ENCODE measurements at regions not wholly inside any gene's neighbourhood (a gene's known extent, or its start where the extent isn't known, plus 50 kb on each side); places are given as distances from the start of the nearest gene placed in this dataset.

DNA sequence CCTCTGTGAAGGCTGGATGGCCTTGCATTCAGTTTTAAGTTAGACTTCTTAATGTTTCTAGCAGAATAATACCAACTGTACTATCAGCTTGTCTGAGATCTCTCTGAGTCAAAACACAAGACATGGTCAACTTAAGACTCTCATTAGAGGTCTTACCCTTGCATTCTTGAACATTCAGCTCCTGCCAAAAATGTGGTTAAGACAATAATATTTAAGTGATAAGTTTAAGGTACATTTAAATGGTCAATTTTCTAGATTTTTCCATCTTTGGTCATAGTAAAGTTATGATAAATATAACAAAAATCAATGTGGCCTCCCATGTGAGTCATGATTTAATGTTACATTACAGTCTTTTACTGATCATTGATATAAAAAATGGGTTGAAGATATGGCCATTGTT, 75.0 kb downstream of the NR2F1 start:
- Histone ChIP-seq H3K36me3 (no peaks in the 10 kb centered on the region), H3K27ac (no peak overlapping the region), H3K4me1 (no peaks in the 10 kb centered on the region), H3K27me3 (no peaks in the 10 kb centered on the region), H3K9me3 (no peaks in the 10 kb centered on the region), H3K4me3 (no peak overlapping the region)
- ATAC-seq (ENCODE audit: low FRiP score in 2 of 2) (no peak), DNase-seq (no peak)
- TF ChIP-seq, protein P1, sequence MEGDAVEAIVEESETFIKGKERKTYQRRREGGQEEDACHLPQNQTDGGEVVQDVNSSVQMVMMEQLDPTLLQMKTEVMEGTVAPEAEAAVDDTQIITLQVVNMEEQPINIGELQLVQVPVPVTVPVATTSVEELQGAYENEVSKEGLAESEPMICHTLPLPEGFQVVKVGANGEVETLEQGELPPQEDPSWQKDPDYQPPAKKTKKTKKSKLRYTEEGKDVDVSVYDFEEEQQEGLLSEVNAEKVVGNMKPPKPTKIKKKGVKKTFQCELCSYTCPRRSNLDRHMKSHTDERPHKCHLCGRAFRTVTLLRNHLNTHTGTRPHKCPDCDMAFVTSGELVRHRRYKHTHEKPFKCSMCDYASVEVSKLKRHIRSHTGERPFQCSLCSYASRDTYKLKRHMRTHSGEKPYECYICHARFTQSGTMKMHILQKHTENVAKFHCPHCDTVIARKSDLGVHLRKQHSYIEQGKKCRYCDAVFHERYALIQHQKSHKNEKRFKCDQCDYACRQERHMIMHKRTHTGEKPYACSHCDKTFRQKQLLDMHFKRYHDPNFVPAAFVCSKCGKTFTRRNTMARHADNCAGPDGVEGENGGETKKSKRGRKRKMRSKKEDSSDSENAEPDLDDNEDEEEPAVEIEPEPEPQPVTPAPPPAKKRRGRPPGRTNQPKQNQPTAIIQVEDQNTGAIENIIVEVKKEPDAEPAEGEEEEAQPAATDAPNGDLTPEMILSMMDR (IDR thresholded peaks at IDR 0.05), result no peak
- no peak for TF ChIP-seq POLR2A (IDR thresholded peaks at IDR 0.05)
- TF ChIP-seq EP300 (IDR thresholded peaks at IDR 0.05), result no peak
- no peak for TF ChIP-seq POLR2AphosphoS5 (IDR thresholded peaks at IDR 0.05)

DNA sequence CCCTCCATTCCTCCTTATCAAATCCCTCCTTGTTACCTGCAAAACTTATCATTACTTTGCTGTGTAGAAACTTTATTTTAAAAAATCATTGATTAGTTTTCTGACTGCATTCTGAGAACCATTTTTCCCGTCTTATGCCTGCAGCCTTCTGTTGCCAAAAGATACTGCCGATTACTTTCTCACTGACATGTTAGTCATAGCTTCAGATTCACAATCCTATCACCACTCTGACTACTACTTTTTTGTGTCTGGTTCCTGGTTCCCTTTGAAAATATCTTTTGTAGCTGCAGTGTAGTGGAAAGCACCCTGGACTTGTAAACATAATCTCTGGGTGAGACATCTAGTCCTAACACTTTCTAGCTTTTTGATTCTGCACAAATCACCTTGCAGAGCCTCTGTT, 71.7 kb downstream of the NR2F1 start:
- ATAC-seq (ENCODE audit: low FRiP score in 2 of 2) (no peak), DNase-seq (no peak)
- Histone ChIP-seq H3K27me3 (no peaks in the 10 kb centered on the region), H3K4me1 (no peaks in the 10 kb centered on the region), H3K36me3 (no peaks in the 10 kb centered on the region), H3K4me3 (no peak overlapping the region), H3K9me3 (no peaks in the 10 kb centered on the region), H3K27ac (no peak overlapping the region)
- TF ChIP-seq POLR2AphosphoS5 (IDR thresholded peaks at IDR 0.05) (no peak), POLR2A (IDR thresholded peaks at IDR 0.05) (no peak), EP300 (IDR thresholded peaks at IDR 0.05) (no peak)
- TF ChIP-seq, protein P1 (IDR thresholded peaks at IDR 0.05), result no peak
- WGBS, 2 donors, result 95 to 97% methylated on average over 2 of the region's 2 CpGs

DNA sequence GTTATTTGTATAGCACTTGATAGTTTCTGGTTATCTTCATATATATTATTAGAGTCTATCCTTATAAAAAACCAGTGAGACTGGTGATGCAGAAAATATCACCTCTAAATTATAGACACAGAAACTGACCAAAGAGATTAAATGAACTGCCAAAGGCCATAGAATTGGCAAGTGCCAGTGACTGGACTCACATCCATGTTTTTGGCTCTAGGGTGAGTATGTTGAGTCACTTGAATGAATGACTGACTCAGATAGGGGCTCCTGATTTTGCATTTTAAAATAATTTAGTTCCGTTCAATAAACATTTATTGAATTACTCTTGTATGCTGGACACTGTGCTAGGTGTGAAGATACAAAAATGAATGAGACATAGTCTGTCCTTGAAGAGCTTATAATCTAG, 70.7 kb downstream of the NR2F1 start:
- Histone ChIP-seq H3K4me1 (no peaks in the 10 kb centered on the region), H3K27ac (no peak overlapping the region), H3K36me3 (no peaks in the 10 kb centered on the region), H3K9me3 (no peaks in the 10 kb centered on the region), H3K27me3 (no peaks in the 10 kb centered on the region), H3K4me3 (no peak overlapping the region)
- no peak for DNase-seq
- WGBS, 2 donors, result 100% methylated on average over 1 of the region's 1 CpG
- no peak for TF ChIP-seq POLR2A (IDR thresholded peaks at IDR 0.05)
- no peak for TF ChIP-seq EP300 (IDR thresholded peaks at IDR 0.05)
- no peak for TF ChIP-seq POLR2AphosphoS5 (IDR thresholded peaks at IDR 0.05)
- TF ChIP-seq, protein P1 (IDR thresholded peaks at IDR 0.05), result no peak
- ATAC-seq (ENCODE audit: low FRiP score in 2 of 2), result no peak

DNA sequence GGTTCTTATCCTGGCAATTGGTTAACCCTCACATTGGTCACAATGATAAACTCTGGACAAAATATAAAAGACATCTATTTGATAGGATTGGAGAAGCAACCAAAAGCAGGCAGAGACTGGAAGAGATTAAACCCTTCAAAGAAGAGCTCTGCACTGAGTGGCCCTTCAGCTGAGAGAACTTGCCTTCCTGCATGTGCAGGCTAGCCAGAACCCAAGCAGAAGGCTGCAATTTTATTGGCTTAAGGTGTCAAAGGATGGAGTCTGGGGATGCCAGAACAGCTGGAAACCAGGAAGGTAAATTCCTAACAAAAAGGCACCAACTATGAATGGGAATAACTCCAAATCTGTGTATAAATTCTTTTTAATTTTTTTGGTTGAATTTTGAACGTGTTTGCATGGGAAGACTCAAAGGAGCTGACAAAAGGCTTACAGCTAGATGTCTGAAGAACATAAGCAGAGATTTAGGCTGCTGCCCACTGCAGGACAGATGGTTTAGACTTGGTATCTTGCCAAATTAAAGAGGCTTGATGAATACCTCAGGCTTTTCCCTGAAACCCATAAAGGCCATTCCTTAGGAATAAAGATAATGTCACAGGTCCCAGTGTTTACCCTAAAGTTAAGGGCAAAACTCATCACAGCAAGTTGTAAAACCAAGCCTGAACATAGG, 66.3 kb downstream of the NR2F1 start:
- TF ChIP-seq POLR2AphosphoS5 (IDR thresholded peaks at IDR 0.05) (no peak), POLR2A (IDR thresholded peaks at IDR 0.05) (no peak), EP300 (IDR thresholded peaks at IDR 0.05) (no peak)
- TF ChIP-seq, protein P1 (IDR thresholded peaks at IDR 0.05), result no peak
- ATAC-seq (ENCODE audit: low FRiP score in 2 of 2), result no peak
- Histone ChIP-seq H3K9me3 (no peaks in the 10 kb centered on the region), H3K36me3 (no peaks in the 10 kb centered on the region), H3K27ac (no peak overlapping the region), H3K4me3 (no peak overlapping the region), H3K27me3 (no peaks in the 10 kb centered on the region), H3K4me1 (no peaks in the 10 kb centered on the region)
- no peak for DNase-seq
- WGBS, 2 donors, result 67 to 69% methylated on average over 1 of the region's 1 CpG

DNA sequence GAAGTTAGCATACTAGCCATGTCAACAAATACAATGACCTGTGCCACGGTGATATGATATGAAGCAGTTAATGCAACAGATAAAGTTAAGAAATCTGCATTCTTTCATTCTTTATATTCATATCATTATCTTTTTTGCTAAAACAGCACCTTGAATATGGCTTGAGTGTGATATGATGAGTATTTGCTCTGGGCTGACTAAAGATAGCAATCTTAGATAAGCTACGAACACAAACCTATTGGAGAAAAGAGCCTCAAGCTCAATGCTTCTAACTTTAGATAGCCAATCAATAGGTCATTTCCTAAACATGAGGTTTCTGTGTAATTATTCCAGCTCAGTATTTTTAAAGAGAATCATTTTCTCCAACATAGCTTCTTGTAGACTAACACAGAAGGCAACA, 61.7 kb downstream of the NR2F1 start:
- Histone ChIP-seq H3K4me1 (no peaks in the 10 kb centered on the region), H3K9me3 (no peaks in the 10 kb centered on the region), H3K4me3 (no peak overlapping the region), H3K27ac (no peak overlapping the region), H3K27me3 (no peaks in the 10 kb centered on the region), H3K36me3 (no peaks in the 10 kb centered on the region)
- ATAC-seq (ENCODE audit: low FRiP score in 2 of 2) (no peak), DNase-seq (no peak)
- TF ChIP-seq EP300 (IDR thresholded peaks at IDR 0.05) (no peak), POLR2AphosphoS5 (IDR thresholded peaks at IDR 0.05) (no peak), POLR2A (IDR thresholded peaks at IDR 0.05) (no peak)
- TF ChIP-seq, protein P1 (IDR thresholded peaks at IDR 0.05), result no peak
- WGBS, 2 donors, result 87 to 91% methylated on average over 2 of the region's 2 CpGs

All from upper lobe of left lung (tissue), 6 donors.